ENCODE measurements at regions not wholly inside any gene's neighbourhood (a gene's known extent, or its start where the extent isn't known, plus 50 kb on each side); places are given as distances from the start of the nearest gene placed in this dataset.

- TF ChIP-seq CTCF (IDR thresholded peaks at IDR 0.05) (no peak), POLR2A (IDR thresholded peaks at IDR 0.05) (no peak)
These were observed 86.4 kb downstream of the OSR1 start for GRCh38 chr2:19272039-19272438.
